Keratinocyte (primary cell): ENCODE measurements at regions not wholly inside any gene's neighbourhood (a gene's known extent, or its start where the extent isn't known, plus 50 kb on each side); places are given as distances from the start of the nearest gene placed in this dataset.

ENCODE experiments used
- DNase-seq: peaks from one replicate; pipeline ENCODE4 v3.0.0-alpha.2; 2011; ENCODE audit warnings: low read depth, missing footprints, low spot score
- FAIRE-seq: peaks from 2 replicates; lab custom pipeline; 2011; peaks lifted over from hg19 to GRCh38; lab: Jason Lieb, UNC
- H2AFZ ChIP-seq: 2 replicates; pipeline ENCODE4 v1.6.0; 2012; ENCODE audit warnings: low read length, control low read depth, inconsistent platforms; ENCODE audit not compliant: control insufficient read depth
- H3K27ac ChIP-seq: 2 replicates; pipeline ENCODE4 v1.5.1; 2011; ENCODE audit warnings: low read length; ENCODE audit not compliant: control insufficient read depth, insufficient read depth
- H3K27me3 ChIP-seq: 3 replicates; pipeline ENCODE4 v1.6.0; 2011; ENCODE audit warnings: low read length; ENCODE audit not compliant: control insufficient read depth, insufficient read depth; ENCODE audit errors: extremely low read depth
- H3K36me3 ChIP-seq, 2 experiments: 2 replicates in 1 of 2; 3 replicates in 1 of 2; pipeline ENCODE4 v1.5.1; 2011; ENCODE audit warnings: low read length in 2 of 2, mild to moderate bottlenecking in 1 of 2; ENCODE audit not compliant: control insufficient read depth in 2 of 2, insufficient read depth in 2 of 2; ENCODE audit errors: extremely low read depth in 1 of 2
- H3K4me1 ChIP-seq: 3 replicates; pipeline ENCODE4 v1.5.1; 2011; ENCODE audit warnings: low read length; ENCODE audit not compliant: control insufficient read depth, insufficient read depth; ENCODE audit errors: extremely low read depth
- H3K4me2 ChIP-seq: 3 replicates; pipeline ENCODE4 v1.6.0; 2011; ENCODE audit warnings: low read depth, low read length; ENCODE audit not compliant: control insufficient read depth, insufficient read depth; ENCODE audit errors: extremely low read depth
- H3K4me3 ChIP-seq, 3 experiments: fragments of 200-600 bp in 1 of 3; sonication (generic) in 1 of 3; 2 replicates in 2 of 3; 3 replicates in 1 of 3; pipeline ENCODE4 v1.5.1; 2011 to 2016; ENCODE audit warnings: low read length in 3 of 3, mild to moderate bottlenecking in 3 of 3, control low read depth in 2 of 3, inconsistent platforms in 1 of 3, low read depth in 1 of 3, mixed read lengths in 1 of 3, mixed run types in 1 of 3, moderate library complexity in 1 of 3; ENCODE audit not compliant: control insufficient read depth in 2 of 3, insufficient read depth in 2 of 3; ENCODE audit errors: extremely low read depth in 1 of 3
- H3K79me2 ChIP-seq: 2 replicates; pipeline ENCODE4 v1.6.0; 2012; ENCODE audit warnings: low read length; ENCODE audit not compliant: control insufficient read depth, insufficient read depth
- H3K9ac ChIP-seq: 3 replicates; pipeline ENCODE4 v1.6.0; 2011; ENCODE audit warnings: low read length; ENCODE audit not compliant: control insufficient read depth, insufficient read depth; ENCODE audit errors: extremely low read depth
- H3K9me1 ChIP-seq: 3 replicates; pipeline ENCODE4 v1.6.0; 2011; ENCODE audit warnings: low read length; ENCODE audit not compliant: control insufficient read depth, insufficient read depth; ENCODE audit errors: extremely low read depth
- H3K9me3 ChIP-seq: 2 replicates; pipeline ENCODE4 v1.5.1; 2012; ENCODE audit warnings: low read depth, low read length; ENCODE audit not compliant: control insufficient read depth
- H4K20me1 ChIP-seq: 3 replicates; pipeline ENCODE4 v1.6.0; 2011; ENCODE audit warnings: low read length; ENCODE audit not compliant: control insufficient read depth, insufficient read depth; ENCODE audit errors: extremely low read depth
- EZH2 ChIP-seq: IDR thresholded peaks from one replicate; pipeline ENCODE4 v1.6.1; 2012; ENCODE audit warnings: inconsistent platforms, mild to moderate bottlenecking, low read length, moderate library complexity
- dilution Hi-C: fragments of 300-500 bp; cut with MboI; formaldehyde crosslinking; loops from one replicate; pipeline ENCODE4 v1.7.0; 2020; ENCODE audit warnings: low sequenced_read_pairs; ENCODE audit not compliant: extremely low pct_ligation_motif_present
- TF ChIP-seq, protein P1 (sequence below), 3 experiments: IDR thresholded peaks in 1 of 3; conservative IDR thresholded peaks in 1 of 3; optimal IDR thresholded peaks in 1 of 3; 2 replicates in 2 of 3; 3 replicates in 1 of 3; pipeline versions ENCODE3 to v1.5.1; 2011; ENCODE audit warnings: low read length in 3 of 3, mild to moderate bottlenecking in 3 of 3, moderate library complexity in 2 of 3, control low read depth in 1 of 3, inconsistent platforms in 1 of 3; ENCODE audit not compliant: insufficient read depth in 2 of 3; ENCODE audit errors: extremely low read depth in 1 of 3

DNA sequence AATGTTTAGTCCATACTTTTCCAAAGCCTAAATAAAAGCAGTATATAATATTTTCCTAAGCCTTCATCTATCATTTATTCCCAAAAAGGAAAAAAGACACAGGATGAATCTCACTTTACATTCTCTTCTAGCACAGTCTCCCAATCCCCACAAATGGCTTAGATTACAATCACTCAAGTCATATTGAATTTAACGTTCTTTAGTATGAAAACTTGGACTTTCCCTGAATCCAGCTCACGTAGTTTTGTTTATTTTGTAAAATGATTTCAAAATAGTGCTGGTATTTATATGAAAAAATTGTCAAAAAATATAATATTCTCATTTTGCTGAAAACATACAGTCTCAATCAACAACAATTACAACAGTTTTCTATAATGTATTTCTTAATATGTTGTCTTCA, 137.7 kb upstream of the CCDC150 start:
- H3K27me3 ChIP-seq, result no peaks in the 10 kb centered on the region
- H3K4me3 ChIP-seq, result no peak overlapping the region
- H3K9me1 ChIP-seq, result no peaks in the 10 kb centered on the region
- no peaks in the 10 kb centered on the region for H3K4me1 ChIP-seq
- H3K36me3 ChIP-seq, result no peaks in the 10 kb centered on the region
- no peaks in the 10 kb centered on the region for H3K79me2 ChIP-seq
- no peak overlapping the region for H3K4me2 ChIP-seq
- no peak overlapping the region for H2AFZ ChIP-seq
- DNase-seq, result no peak
- no peak overlapping the region for H3K27ac ChIP-seq
- FAIRE-seq, result no peak
- no peak overlapping the region for H3K9ac ChIP-seq
- no peak for TF ChIP-seq EZH2
- TF ChIP-seq, protein P1, sequence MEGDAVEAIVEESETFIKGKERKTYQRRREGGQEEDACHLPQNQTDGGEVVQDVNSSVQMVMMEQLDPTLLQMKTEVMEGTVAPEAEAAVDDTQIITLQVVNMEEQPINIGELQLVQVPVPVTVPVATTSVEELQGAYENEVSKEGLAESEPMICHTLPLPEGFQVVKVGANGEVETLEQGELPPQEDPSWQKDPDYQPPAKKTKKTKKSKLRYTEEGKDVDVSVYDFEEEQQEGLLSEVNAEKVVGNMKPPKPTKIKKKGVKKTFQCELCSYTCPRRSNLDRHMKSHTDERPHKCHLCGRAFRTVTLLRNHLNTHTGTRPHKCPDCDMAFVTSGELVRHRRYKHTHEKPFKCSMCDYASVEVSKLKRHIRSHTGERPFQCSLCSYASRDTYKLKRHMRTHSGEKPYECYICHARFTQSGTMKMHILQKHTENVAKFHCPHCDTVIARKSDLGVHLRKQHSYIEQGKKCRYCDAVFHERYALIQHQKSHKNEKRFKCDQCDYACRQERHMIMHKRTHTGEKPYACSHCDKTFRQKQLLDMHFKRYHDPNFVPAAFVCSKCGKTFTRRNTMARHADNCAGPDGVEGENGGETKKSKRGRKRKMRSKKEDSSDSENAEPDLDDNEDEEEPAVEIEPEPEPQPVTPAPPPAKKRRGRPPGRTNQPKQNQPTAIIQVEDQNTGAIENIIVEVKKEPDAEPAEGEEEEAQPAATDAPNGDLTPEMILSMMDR (optimal IDR thresholded peaks at IDR 0.05 in 1 of 3, IDR thresholded peaks at IDR 0.05 in 1 of 3, conservative IDR thresholded peaks at IDR 0.05 in 1 of 3; ENCODE audit: extremely low read depth in 1 of 3, insufficient read depth in 2 of 3, low read length in 3 of 3), result no peak
- H3K9me3 ChIP-seq, result peaks cover 3% of the 10 kb centered on the region
- dilution Hi-C loops, result no loop called here
- H4K20me1 ChIP-seq, result no peaks in the 10 kb centered on the region

DNA sequence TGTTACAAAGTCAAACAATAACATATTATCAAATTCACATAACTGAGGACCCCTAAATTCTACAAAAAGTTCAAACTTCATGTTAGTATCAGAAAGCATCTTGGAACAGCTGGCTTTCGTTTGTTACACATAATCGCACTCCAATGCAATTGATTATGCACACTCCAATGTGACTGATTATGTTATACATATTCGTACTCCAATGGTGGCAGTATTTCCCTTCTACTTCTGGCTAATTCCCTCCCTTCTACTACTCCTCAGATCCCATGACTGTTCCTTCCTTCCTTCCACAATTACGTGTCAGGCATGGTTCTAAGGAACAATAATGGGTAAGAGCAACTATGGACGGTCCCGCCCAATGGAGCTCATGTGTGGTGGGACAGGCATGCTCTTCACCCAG, 137.1 kb upstream of the CCDC150 start:
- Histone ChIP-seq H4K20me1 (no peaks in the 10 kb centered on the region), H3K79me2 (no peaks in the 10 kb centered on the region), H3K9ac (no peak overlapping the region), H3K27ac (no peak overlapping the region), H3K4me1 (no peaks in the 10 kb centered on the region), H3K36me3 (no peaks in the 10 kb centered on the region), H3K4me3 (no peak overlapping the region), H3K9me1 (no peaks in the 10 kb centered on the region), H3K27me3 (no peaks in the 10 kb centered on the region), H3K9me3 (peaks cover 3% of the 10 kb centered on the region), H3K4me2 (no peak overlapping the region), H2AFZ (no peak overlapping the region)
- FAIRE-seq, result no peak
- dilution Hi-C loops, result no loop called here
- TF ChIP-seq, protein P1 (optimal IDR thresholded peaks at IDR 0.05 in 1 of 3, IDR thresholded peaks at IDR 0.05 in 1 of 3, conservative IDR thresholded peaks at IDR 0.05 in 1 of 3; ENCODE audit: extremely low read depth in 1 of 3, insufficient read depth in 2 of 3, low read length in 3 of 3), result no peak
- no peak for TF ChIP-seq EZH2
- DNase-seq, result no peak
